H9 (cell line): ENCODE measurements at regions not wholly inside any gene's neighbourhood (a gene's known extent, or its start where the extent isn't known, plus 50 kb on each side); places are given as distances from the start of the nearest gene placed in this dataset.

Source experiments
- DNase-seq: peaks from one replicate; pipeline ENCODE4 v3.0.0-alpha.2; 2017
- H2AFZ ChIP-seq: one replicate; pipeline ENCODE4 v1.6.1; 2013; ENCODE audit warnings: mild to moderate bottlenecking, low read length, control low read depth, moderate library complexity
- H2AK5ac ChIP-seq: 2 replicates; pipeline ENCODE4 v1.6.1; 2013; ENCODE audit warnings: low read length, control low read depth, mixed read lengths; ENCODE audit not compliant: insufficient read length
- H2BK120ac ChIP-seq: one replicate; pipeline ENCODE4 v1.6.1; 2013; ENCODE audit warnings: low read depth, mild to moderate bottlenecking, low read length, control low read depth, inconsistent platforms; ENCODE audit not compliant: poor library complexity, severe bottlenecking
- H2BK12ac ChIP-seq: 2 replicates; pipeline ENCODE4 v1.6.1; 2013; ENCODE audit warnings: low read length, control low read depth, mixed read lengths, low read depth; ENCODE audit not compliant: insufficient read length
- H2BK15ac ChIP-seq: 2 replicates; pipeline ENCODE4 v1.6.1; 2013; ENCODE audit warnings: low read depth, low read length, control low read depth
- H2BK20ac ChIP-seq: one replicate; pipeline ENCODE4 v1.6.1; 2013; ENCODE audit warnings: low read depth, mild to moderate bottlenecking, low read length, control low read depth, inconsistent platforms; ENCODE audit not compliant: poor library complexity, severe bottlenecking
- H2BK5ac ChIP-seq: 2 replicates; pipeline ENCODE4 v1.6.1; 2013; ENCODE audit warnings: low read length, control low read depth, mixed read lengths; ENCODE audit not compliant: insufficient read length
- H3K14ac ChIP-seq: 2 replicates; pipeline ENCODE4 v1.6.1; 2013; ENCODE audit warnings: low read length, control low read depth; ENCODE audit not compliant: insufficient read depth
- H3K18ac ChIP-seq: 2 replicates; pipeline ENCODE4 v1.6.1; 2013; ENCODE audit warnings: low read depth, mild to moderate bottlenecking, mixed read lengths, low read length, control low read depth; ENCODE audit not compliant: insufficient read length
- H3K23ac ChIP-seq: 2 replicates; pipeline ENCODE4 v1.6.1; 2013; ENCODE audit warnings: low read length, control low read depth, mixed read lengths, low read depth; ENCODE audit not compliant: insufficient read length
- H3K23me2 ChIP-seq: 2 replicates; pipeline ENCODE4 v1.6.1; 2013; ENCODE audit warnings: low read depth, mild to moderate bottlenecking, mixed read lengths, low read length, control low read depth; ENCODE audit not compliant: insufficient read length, poor library complexity, severe bottlenecking
- H3K27ac ChIP-seq: 2 replicates; pipeline ENCODE4 v1.5.1; 2013; ENCODE audit warnings: low read length, control low read depth, mixed read lengths, low read depth; ENCODE audit not compliant: insufficient read length
- H3K27me3 ChIP-seq: 2 replicates; pipeline ENCODE4 v1.6.1; 2013; ENCODE audit warnings: low read length, control low read depth, inconsistent platforms; ENCODE audit not compliant: insufficient read depth
- H3K4ac ChIP-seq: 2 replicates; pipeline ENCODE4 v1.6.1; 2013; ENCODE audit warnings: low read depth, mild to moderate bottlenecking, control low read depth, inconsistent platforms, low read length, moderate library complexity
- H3K4me1 ChIP-seq: 2 replicates; pipeline ENCODE4 v1.6.1; 2013; ENCODE audit warnings: low read length, control low read depth, inconsistent platforms; ENCODE audit not compliant: insufficient read depth
- H3K4me2 ChIP-seq: 2 replicates; pipeline ENCODE4 v1.6.1; 2013; ENCODE audit warnings: low read length, control low read depth, mixed read lengths; ENCODE audit not compliant: insufficient read length, insufficient read depth
- H3K56ac ChIP-seq: 2 replicates; pipeline ENCODE4 v1.6.1; 2013; ENCODE audit warnings: low read depth, mild to moderate bottlenecking, mixed read lengths, low read length, control low read depth; ENCODE audit not compliant: insufficient read length
- H3K79me1 ChIP-seq: 2 replicates; pipeline ENCODE4 v1.6.1; 2013; ENCODE audit warnings: low read depth, mild to moderate bottlenecking, moderate library complexity, low read length, control low read depth, inconsistent platforms; ENCODE audit not compliant: insufficient read depth, poor library complexity, severe bottlenecking
- H3K79me2 ChIP-seq: 2 replicates; pipeline ENCODE4 v1.6.1; 2013; ENCODE audit warnings: low read length, control low read depth, inconsistent platforms; ENCODE audit not compliant: insufficient read depth
- H3K9ac ChIP-seq: 2 replicates; pipeline ENCODE4 v1.6.1; 2013; ENCODE audit warnings: low read length, control low read depth, mixed read lengths; ENCODE audit not compliant: insufficient read length; ENCODE audit errors: extremely low read depth
- H3K9me3 ChIP-seq: one replicate; pipeline ENCODE4 v1.6.1; 2013; ENCODE audit warnings: low read depth, low read length, inconsistent platforms; ENCODE audit not compliant: control insufficient read depth
- H3T11ph ChIP-seq: one replicate; pipeline ENCODE4 v1.6.1; 2013; ENCODE audit warnings: mild to moderate bottlenecking, low read length, control low read depth, inconsistent platforms
- H4K20me1 ChIP-seq: one replicate; pipeline ENCODE4 v1.6.1; 2013; ENCODE audit not compliant: control insufficient read depth, insufficient read length, insufficient read depth
- H4K5ac ChIP-seq: 2 replicates; pipeline ENCODE4 v1.6.1; 2013; ENCODE audit warnings: low read depth, mild to moderate bottlenecking, mixed read lengths, low read length, control low read depth; ENCODE audit not compliant: insufficient read length
- H4K8ac ChIP-seq: replicated peaks from 2 replicates; pipeline ENCODE4 v1.6.1; 2013; ENCODE audit warnings: low read length, control low read depth, mixed read lengths, low read depth; ENCODE audit not compliant: insufficient read length
- H4K91ac ChIP-seq: 2 replicates; pipeline ENCODE4 v1.6.1; 2013; ENCODE audit warnings: low read depth, mild to moderate bottlenecking, moderate library complexity, mixed read lengths, low read length, control low read depth; ENCODE audit not compliant: insufficient read length
- H3K27ac Mint-ChIP-seq, 3 experiments: 2 replicates in 2 of 3; 3 replicates in 1 of 3; pipeline ENCODE4 v1.8.0; 2020 to 2021; ENCODE audit warnings: mixed read lengths in 3 of 3, mild to moderate bottlenecking in 1 of 3, moderate library complexity in 1 of 3
- H3K27me3 Mint-ChIP-seq: 2 replicates; pipeline ENCODE4 v1.8.0; 2021; ENCODE audit warnings: low read depth, mild to moderate bottlenecking, moderate library complexity, mixed read lengths
- H3K36me3 Mint-ChIP-seq, 3 experiments: 2 replicates in 2 of 3; 3 replicates in 1 of 3; pipeline ENCODE4 v1.8.0; 2020 to 2021; ENCODE audit warnings: low read depth in 3 of 3, mixed read lengths in 3 of 3; ENCODE audit not compliant: insufficient read depth in 1 of 3
- H3K4me1 Mint-ChIP-seq, 2 experiments: 2 replicates each; pipeline ENCODE4 v1.8.0; 2020; ENCODE audit warnings: mixed read lengths in 2 of 2
- H3K4me3 Mint-ChIP-seq, 2 experiments: 2 replicates in 1 of 2; 3 replicates in 1 of 2; pipeline ENCODE4 v1.8.0; 2020 to 2021; ENCODE audit warnings: mild to moderate bottlenecking in 2 of 2, mixed read lengths in 2 of 2, moderate library complexity in 1 of 2
- H3K9me3 Mint-ChIP-seq, 2 experiments: 2 replicates in 1 of 2; 3 replicates in 1 of 2; pipeline ENCODE4 v1.8.0; 2020; ENCODE audit warnings: mild to moderate bottlenecking in 2 of 2, mixed read lengths in 2 of 2, moderate library complexity in 1 of 2
- CTCF ChIP-seq: fragments of 200-600 bp; sonication (generic); conservative IDR thresholded peaks from 3 replicates; pipeline ENCODE4 v1.8.0; 2021; ENCODE audit warnings: antibody characterized with exemption, mild to moderate bottlenecking

GRCh38 chr13:40247845-40248244 lies 418.6 kb downstream of the FOXO1 start:
- no peaks in the 10 kb centered on the region for H3K36me3 Mint-ChIP-seq
- no peaks in the 10 kb centered on the region; a peak in 1 of 5 replicates for H3K9me3 Mint-ChIP-seq

More at GRCh38 chr13:40247845-40248244, 418.6 kb downstream of the FOXO1 start:
- H3K56ac ChIP-seq, result no peak overlapping the region
- TF ChIP-seq CTCF, result no peak
- H3K14ac ChIP-seq, result no peak overlapping the region
- no peak overlapping the region for H4K5ac ChIP-seq
- no peak overlapping the region for H2BK20ac ChIP-seq
- H3K9me3 ChIP-seq, result no peaks in the 10 kb centered on the region
- H3T11ph ChIP-seq, result no peak overlapping the region
- H2BK12ac ChIP-seq, result no peak overlapping the region
- no peak overlapping the region for H3K4ac ChIP-seq
- H2BK5ac ChIP-seq, result no peak overlapping the region
- H2BK120ac ChIP-seq, result no peak overlapping the region
- no peak overlapping the region for H3K23ac ChIP-seq
- H4K20me1 ChIP-seq, result no peaks in the 10 kb centered on the region
- H3K9ac ChIP-seq, result no peak overlapping the region
- no peak overlapping the region for H2AK5ac ChIP-seq
- no peak overlapping the region for H3K27ac ChIP-seq
- H3K79me1 ChIP-seq, result no peaks in the 10 kb centered on the region
- H3K27me3 ChIP-seq, result no peaks in the 10 kb centered on the region
- H3K4me3 Mint-ChIP-seq, result no peak overlapping the region
- no peaks in the 10 kb centered on the region for H3K4me1 ChIP-seq
- no peaks in the 10 kb centered on the region for H3K79me2 ChIP-seq
- H3K4me2 ChIP-seq, result no peak overlapping the region
- no peak overlapping the region for H2BK15ac ChIP-seq
- no peaks in the 10 kb centered on the region for H3K27me3 Mint-ChIP-seq
- no peak overlapping the region for H3K18ac ChIP-seq
- H2AFZ ChIP-seq, result no peak overlapping the region
- H3K27ac Mint-ChIP-seq, result no peak overlapping the region
- H4K91ac ChIP-seq, result no peak overlapping the region
- H3K23me2 ChIP-seq, result no peaks in the 10 kb centered on the region
- no peaks in the 10 kb centered on the region for H3K4me1 Mint-ChIP-seq
- DNase-seq, result no peak
- no peak overlapping the region for H4K8ac ChIP-seq
